ENCODE measurements at regions not wholly inside any gene's neighbourhood (a gene's known extent, or its start where the extent isn't known, plus 50 kb on each side); places are given as distances from the start of the nearest gene placed in this dataset.

GRCh38 chrX:116930311-116930710, 467.5 kb upstream of the CT83 start:
- in situ Hi-C loops (cut with HindIII; ENCODE audit: low sequenced_read_pairs) = no loop called here
- no peak for TF ChIP-seq CTCF (IDR thresholded peaks at IDR 0.05; ENCODE audit: low read depth, low read length, missing control alignments)
- no peak for DNase-seq (ENCODE audit: low read depth)
- no peak overlapping the region for H3K4me3 ChIP-seq (ENCODE audit: low read depth, low read length)

- TF ChIP-seq CTCF (IDR thresholded peaks at IDR 0.05; ENCODE audit: low read depth, low read length, missing control alignments) = no peak
- DNase-seq (ENCODE audit: low read depth) = no peak
- in situ Hi-C loops (cut with HindIII; ENCODE audit: low sequenced_read_pairs) = no loop called here
- no peak overlapping the region for H3K4me3 ChIP-seq (ENCODE audit: low read depth, low read length)
Measured at GRCh38 chrX:116897526-116897925, 434.8 kb upstream of the CT83 start.

GRCh38 chrX:116881961-116882360, 419.2 kb upstream of the CT83 start:
- no peak for TF ChIP-seq CTCF (IDR thresholded peaks at IDR 0.05; ENCODE audit: low read depth, low read length, missing control alignments)
- no peak for DNase-seq (ENCODE audit: low read depth)

GRCh38 chrX:116873671-116874070, 410.9 kb upstream of the CT83 start:
- in situ Hi-C loops (cut with HindIII; ENCODE audit: low sequenced_read_pairs) = no loop called here
- no peak for TF ChIP-seq CTCF (IDR thresholded peaks at IDR 0.05; ENCODE audit: low read depth, low read length, missing control alignments)
- H3K4me3 ChIP-seq (ENCODE audit: low read depth, low read length) = no peak overlapping the region
- no peak for DNase-seq (ENCODE audit: low read depth)

More at GRCh38 chrX:116881961-116882360, 419.2 kb upstream of the CT83 start:
- H3K4me3 ChIP-seq (ENCODE audit: low read depth, low read length) = no peak overlapping the region
- in situ Hi-C loops (cut with HindIII; ENCODE audit: low sequenced_read_pairs) = no loop called here

GRCh38 chrX:116872931-116873330, 410.2 kb upstream of the CT83 start:
- TF ChIP-seq CTCF (IDR thresholded peaks at IDR 0.05; ENCODE audit: low read depth, low read length, missing control alignments) = no peak
- H3K4me3 ChIP-seq (ENCODE audit: low read depth, low read length) = no peak overlapping the region
- no peak for DNase-seq (ENCODE audit: low read depth)
- in situ Hi-C loops (cut with HindIII; ENCODE audit: low sequenced_read_pairs) = no loop called here

GRCh38 chrX:116863029-116863428, 400.3 kb upstream of the CT83 start:
- in situ Hi-C loops (cut with HindIII; ENCODE audit: low sequenced_read_pairs) = no loop called here
- H3K4me3 ChIP-seq (ENCODE audit: low read depth, low read length) = no peak overlapping the region
- no peak for DNase-seq (ENCODE audit: low read depth)
- no peak for TF ChIP-seq CTCF (IDR thresholded peaks at IDR 0.05; ENCODE audit: low read depth, low read length, missing control alignments)

GRCh38 chrX:116862340-116862739, 399.6 kb upstream of the CT83 start:
- no peak for TF ChIP-seq CTCF (IDR thresholded peaks at IDR 0.05; ENCODE audit: low read depth, low read length, missing control alignments)
- DNase-seq (ENCODE audit: low read depth) = no peak
- in situ Hi-C loops (cut with HindIII; ENCODE audit: low sequenced_read_pairs) = no loop called here
- H3K4me3 ChIP-seq (ENCODE audit: low read depth, low read length) = no peak overlapping the region

Measured in astrocyte of the cerebellum (primary cell).